Liver (tissue), 8 donors: ENCODE measurements at regions not wholly inside any gene's neighbourhood (a gene's known extent, or its start where the extent isn't known, plus 50 kb on each side); places are given as distances from the start of the nearest gene placed in this dataset.

Experiments
- DNase-seq: peaks from one replicate; pipeline ENCODE4 v3.0.0-alpha.2; 2017; ENCODE audit warnings: low spot score
- H3K27ac ChIP-seq, 2 donors: one replicate each; pipeline ENCODE4 v1.7.0; 2013; ENCODE audit warnings: inconsistent platforms in 2 of 2, low read length in 2 of 2, control low read depth in 1 of 2, low read depth in 1 of 2, mild to moderate bottlenecking in 1 of 2
- H3K27me3 ChIP-seq, 4 donors: one replicate each; pipeline versions ENCODE4 v1.6.1 to v1.7.0; 2013; ENCODE audit warnings: low read length in 3 of 4, inconsistent platforms in 1 of 4, mild to moderate bottlenecking in 1 of 4, moderate library complexity in 1 of 4; ENCODE audit not compliant: control insufficient read depth in 4 of 4, insufficient read depth in 4 of 4
- H3K36me3 ChIP-seq, 4 donors: one replicate each; pipeline versions ENCODE4 v1.6.1 to v1.7.0; 2013; ENCODE audit warnings: low read length in 3 of 4, mild to moderate bottlenecking in 3 of 4, low read depth in 1 of 4, moderate library complexity in 1 of 4; ENCODE audit not compliant: control insufficient read depth in 4 of 4, insufficient read depth in 3 of 4
- H3K4me1 ChIP-seq, 4 donors: one replicate each; pipeline versions ENCODE4 v1.6.1 to v1.7.0; 2013; ENCODE audit warnings: low read length in 3 of 4, mild to moderate bottlenecking in 3 of 4, moderate library complexity in 1 of 4; ENCODE audit not compliant: control insufficient read depth in 4 of 4, insufficient read depth in 4 of 4
- H3K4me3 ChIP-seq, 3 donors: one replicate each; pipeline versions ENCODE4 v1.6.1 to v1.7.0; 2013; ENCODE audit warnings: low read length in 3 of 3, control low read depth in 1 of 3, low read depth in 1 of 3, mild to moderate bottlenecking in 1 of 3
- H3K9ac ChIP-seq, 2 donors: one replicate each; pipeline ENCODE4 v1.7.0; 2013; ENCODE audit warnings: low read length in 2 of 2, mild to moderate bottlenecking in 2 of 2, moderate library complexity in 2 of 2, control low read depth in 1 of 2, low read depth in 1 of 2
- H3K9me3 ChIP-seq, 4 donors: one replicate each; pipeline versions ENCODE4 v1.6.1 to v1.7.0; 2013; ENCODE audit warnings: low read length in 3 of 4; ENCODE audit not compliant: control insufficient read depth in 4 of 4
- ATF3 ChIP-seq: IDR thresholded peaks from 2 replicates; pipeline ENCODE4 v1.6.1; 2016; ENCODE audit warnings: antibody characterized with exemption
- CTCF ChIP-seq: fragments of 150-350 bp; IDR thresholded peaks from 2 replicates; pipeline ENCODE4 v1.5.1; 2017; ENCODE audit warnings: improper control_type of control experiment, low read depth, low read length; ENCODE audit not compliant: missing input control
- EGR1 ChIP-seq, 2 donors: IDR thresholded peaks; 2 replicates each; pipeline ENCODE4 v1.6.1; 2016 to 2018; ENCODE audit warnings: antibody characterized with exemption in 2 of 2, low read depth in 2 of 2
- FOXA1 ChIP-seq: IDR thresholded peaks from 2 replicates; pipeline ENCODE4 v1.6.1; 2016; ENCODE audit warnings: antibody characterized with exemption
- FOXA2 ChIP-seq: IDR thresholded peaks from 2 replicates; pipeline ENCODE4 v1.6.1; 2016; ENCODE audit warnings: antibody characterized with exemption
- GABPA ChIP-seq, 2 donors: IDR thresholded peaks in 1 of 2; conservative IDR thresholded peaks in 1 of 2; 2 replicates each; pipeline ENCODE4 v1.6.1; 2016; ENCODE audit warnings: antibody characterized with exemption in 2 of 2, mild to moderate bottlenecking in 1 of 2, moderate library complexity in 1 of 2
- HNF4A ChIP-seq, 2 donors: conservative IDR thresholded peaks; 2 replicates each; pipeline ENCODE4 v1.6.1; 2016; ENCODE audit warnings: antibody characterized with exemption in 2 of 2, mild to moderate bottlenecking in 2 of 2
- HNF4G ChIP-seq: IDR thresholded peaks from 2 replicates; pipeline ENCODE4 v1.6.1; 2016; ENCODE audit warnings: antibody characterized with exemption
- JUND ChIP-seq, 2 donors: IDR thresholded peaks; 2 replicates each; pipeline ENCODE4 v1.6.1; 2016; ENCODE audit warnings: antibody characterized with exemption in 2 of 2
- MAX ChIP-seq: IDR thresholded peaks from 2 replicates; pipeline ENCODE4 v1.6.1; 2016; ENCODE audit warnings: antibody characterized with exemption
- NR2F2 ChIP-seq: IDR thresholded peaks from 2 replicates; pipeline ENCODE4 v1.6.1; 2016; ENCODE audit warnings: antibody characterized with exemption
- RAD21 ChIP-seq, 2 donors: IDR thresholded peaks; 2 replicates each; pipeline ENCODE4 v1.6.1; 2016; ENCODE audit warnings: antibody characterized with exemption in 2 of 2, mild to moderate bottlenecking in 2 of 2
- REST ChIP-seq: IDR thresholded peaks from 2 replicates; pipeline ENCODE4 v1.6.1; 2016; ENCODE audit warnings: antibody characterized with exemption, mild to moderate bottlenecking
- RXRA ChIP-seq, 2 donors: IDR thresholded peaks; 2 replicates each; pipeline ENCODE4 v1.6.1; 2017 to 2018; ENCODE audit warnings: antibody characterized with exemption in 2 of 2, mild to moderate bottlenecking in 1 of 2
- SP1 ChIP-seq: IDR thresholded peaks from 2 replicates; pipeline ENCODE4 v1.6.1; 2018; ENCODE audit warnings: antibody characterized with exemption, mild to moderate bottlenecking
- TAF1 ChIP-seq: conservative IDR thresholded peaks from 2 replicates; pipeline ENCODE4 v1.6.1; 2016; ENCODE audit warnings: antibody characterized with exemption, mild to moderate bottlenecking
- YY1 ChIP-seq: IDR thresholded peaks from 2 replicates; pipeline ENCODE4 v1.6.1; 2016; ENCODE audit warnings: antibody characterized with exemption, mild to moderate bottlenecking
- ZBTB33 ChIP-seq: IDR thresholded peaks from 2 replicates; pipeline ENCODE4 v1.6.1; 2016; ENCODE audit warnings: antibody characterized with exemption
- WGBS: extraction: QIAGEN DNeasy Blood & Tissue Kit; methylation state at CpG from one replicate; pipeline ENCODE4 v1.1.7; 2013; 5-methylcytosine and 5-hydroxymethylcytosine counted together
- donor health status: healthy.
- donor health status: healthy.
- donor health status: healthy.
- donor health status: healthy.
- donor health status: healthy.

DNA sequence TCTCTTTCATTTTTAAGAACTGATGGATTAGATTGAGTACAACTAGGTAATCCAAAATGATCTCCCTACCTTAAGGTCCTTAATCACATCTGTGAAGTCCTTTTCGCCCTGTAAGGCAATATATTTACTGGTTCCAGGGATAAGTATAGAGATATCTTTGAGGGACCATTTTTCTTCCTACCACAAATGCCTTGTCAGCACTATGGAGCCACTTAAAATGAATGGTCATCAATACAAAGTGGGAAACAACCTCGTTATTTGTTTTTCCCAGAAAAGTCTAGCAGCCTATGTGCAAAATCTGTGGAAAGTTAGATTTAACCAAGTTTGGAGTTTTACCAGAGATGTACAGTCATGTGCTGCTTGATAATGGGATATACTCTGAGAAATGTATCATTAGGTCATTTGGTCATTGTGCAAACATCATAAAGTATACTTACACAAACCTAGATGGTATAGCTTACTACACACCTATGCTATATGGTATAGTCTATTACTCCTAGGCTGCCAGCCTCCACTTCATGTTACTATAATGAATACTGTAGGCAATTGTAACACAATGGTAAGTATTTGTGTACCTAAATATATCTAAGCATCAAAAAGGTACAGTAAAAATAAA, 366.2 kb upstream of the TMEM229A start:
- H3K4me1 ChIP-seq = no peaks in the 10 kb centered on the region
- no peak for DNase-seq
- TF ChIP-seq HNF4G (no peak), SP1 (no peak), GABPA (IDR thresholded peaks at IDR 0.05 in 1 of 2, conservative IDR thresholded peaks at IDR 0.05 in 1 of 2) (no peak), REST (no peak), HNF4A (conservative IDR thresholded peaks at IDR 0.05) (no peak), TAF1 (no peak), ZBTB33 (no peak), ATF3 (no peak), FOXA1 (no peak), MAX (no peak), FOXA2 (no peak), JUND (IDR thresholded peaks at IDR 0.05) (no peak), CTCF (no peak), RXRA (IDR thresholded peaks at IDR 0.05) (no peak), NR2F2 (no peak), EGR1 (IDR thresholded peaks at IDR 0.05; ENCODE audit: low read depth in 2 of 2) (no peak), RAD21 (IDR thresholded peaks at IDR 0.05) (no peak), YY1 (no peak)
- H3K4me3 ChIP-seq = no peak overlapping the region
- H3K9ac ChIP-seq = no peak overlapping the region
- no peaks in the 10 kb centered on the region for H3K9me3 ChIP-seq
- no peak overlapping the region for H3K27ac ChIP-seq
- 70% methylated on average over 2 of the region's 2 CpGs for WGBS
- H3K36me3 ChIP-seq = no peaks in the 10 kb centered on the region
- H3K27me3 ChIP-seq = no peaks in the 10 kb centered on the region
